HG03159 (cell line): ENCODE measurements at regions not wholly inside any gene's neighbourhood (a gene's known extent, or its start where the extent isn't known, plus 50 kb on each side); places are given as distances from the start of the nearest gene placed in this dataset.
"Not testable (repeated sequence)": the region's sequence is repeated elsewhere in the genome, so short reads cannot be mapped to it uniquely, and the experiment has no call there.

Experiments used
- ATAC-seq: cut with Tn5 transposase; IDR thresholded peaks from one replicate; pipeline ENCODE4 v1.9.1; 2021; ENCODE audit warnings: mild to moderate bottlenecking, moderate library complexity; ENCODE audit not compliant: unreplicated experiment

DNA sequence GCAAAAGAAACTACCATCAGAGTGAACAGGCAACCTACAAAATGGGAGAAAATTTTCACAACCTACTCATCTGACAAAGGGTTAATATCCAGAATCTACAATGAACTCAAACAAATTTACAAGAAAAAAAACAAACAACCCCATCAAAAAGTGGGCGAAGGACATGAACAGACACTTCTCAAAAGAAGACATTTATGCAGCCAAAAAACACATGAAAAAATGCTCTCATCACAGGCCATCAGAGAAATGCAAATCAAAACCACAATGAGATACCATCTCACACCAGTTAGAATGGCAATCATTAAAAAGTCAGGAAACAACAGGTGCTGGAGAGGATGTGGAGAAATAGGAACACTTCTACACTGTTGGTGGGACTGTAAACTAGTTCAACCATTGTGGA is 170.1 kb downstream of the MEX3B start:
- ATAC-seq = not testable (repeated sequence)

DNA sequence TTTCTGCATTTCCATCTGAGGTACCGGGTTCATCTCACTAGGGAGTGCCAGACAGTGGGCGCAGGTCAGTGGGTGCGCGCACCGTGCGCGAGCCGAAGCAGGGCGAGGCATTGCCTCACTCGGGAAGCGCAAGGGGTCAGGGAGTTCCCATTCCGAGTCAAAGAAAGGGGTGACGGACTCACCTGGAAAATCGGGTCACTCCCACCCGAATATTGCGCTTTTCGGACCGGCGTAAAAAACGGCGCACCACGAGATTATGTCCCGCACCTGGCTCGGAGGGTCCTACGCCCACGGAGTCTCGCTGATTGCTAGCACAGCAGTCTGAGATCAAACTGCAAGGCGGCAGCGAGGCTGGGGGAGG is 175.1 kb downstream of the MEX3B start:
- not testable (repeated sequence) for ATAC-seq

DNA sequence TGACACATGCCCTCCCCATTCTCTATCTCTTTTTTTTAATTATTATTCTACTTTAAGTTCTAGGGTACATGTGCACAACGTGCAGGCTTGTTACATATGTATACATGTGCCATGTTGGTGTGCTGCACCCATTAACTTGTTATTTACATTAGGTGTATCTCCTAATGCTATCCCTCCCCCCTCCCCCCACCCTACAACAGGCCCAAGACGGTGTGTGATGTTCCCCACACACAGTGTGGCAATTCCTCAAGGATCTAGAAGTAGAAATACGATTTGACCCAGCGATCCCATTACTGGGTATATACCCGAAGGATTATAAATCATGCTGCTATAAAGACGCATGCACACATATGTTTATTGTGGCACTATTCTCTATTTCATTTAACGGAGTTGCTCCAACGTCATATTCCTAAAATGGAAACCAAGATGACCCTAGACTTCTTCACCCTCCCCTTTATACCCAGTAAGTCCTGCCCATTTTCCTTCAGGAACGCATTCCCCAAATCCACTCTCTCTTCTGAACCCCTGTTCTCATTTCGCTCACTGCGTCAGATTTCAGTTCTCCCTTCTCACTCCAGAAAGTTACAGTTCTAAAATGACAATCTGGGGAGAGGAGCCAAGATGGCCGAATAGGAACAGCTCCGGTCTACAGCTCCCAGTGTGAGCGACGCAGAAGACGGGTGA is 175.6 kb downstream of the MEX3B start:
- ATAC-seq = not testable (repeated sequence)

DNA sequence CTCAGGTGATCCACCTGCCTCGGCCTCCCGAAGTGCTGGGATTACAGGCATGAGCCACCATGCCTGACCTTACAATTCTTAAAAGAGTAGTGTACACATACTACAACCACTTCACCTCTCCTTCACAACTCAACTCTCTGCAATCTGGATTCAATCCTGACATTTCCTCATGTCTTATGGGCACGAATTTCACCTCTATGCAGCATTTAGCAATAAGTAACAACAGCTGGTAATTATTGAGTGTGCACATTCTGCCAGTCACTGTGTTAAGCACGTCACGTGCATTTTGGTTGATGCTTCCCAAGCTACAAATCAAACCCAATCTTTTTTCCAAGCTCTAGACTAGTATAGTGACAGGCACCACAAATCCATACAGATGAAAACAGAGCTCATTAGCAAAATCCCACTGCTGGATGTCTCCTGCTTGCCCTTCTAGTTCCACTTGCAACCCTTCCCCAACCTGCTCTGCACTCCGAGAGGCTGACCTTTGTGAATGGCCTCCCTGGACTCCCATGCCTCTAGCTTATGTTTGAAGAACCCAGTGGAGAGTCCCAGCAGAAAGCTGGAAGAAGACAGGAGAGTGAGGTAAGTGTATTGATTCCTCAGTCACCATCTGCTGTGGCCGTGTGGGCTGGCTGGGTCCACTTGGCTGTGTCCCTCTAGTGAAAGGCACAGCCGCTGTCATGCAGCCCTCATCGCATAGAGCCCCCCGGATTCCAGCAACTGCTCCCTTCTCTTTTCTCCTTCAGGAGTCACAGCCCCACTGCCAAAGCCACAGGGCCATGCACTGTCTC is 176.5 kb downstream of the MEX3B start:
- ATAC-seq = no peak

DNA sequence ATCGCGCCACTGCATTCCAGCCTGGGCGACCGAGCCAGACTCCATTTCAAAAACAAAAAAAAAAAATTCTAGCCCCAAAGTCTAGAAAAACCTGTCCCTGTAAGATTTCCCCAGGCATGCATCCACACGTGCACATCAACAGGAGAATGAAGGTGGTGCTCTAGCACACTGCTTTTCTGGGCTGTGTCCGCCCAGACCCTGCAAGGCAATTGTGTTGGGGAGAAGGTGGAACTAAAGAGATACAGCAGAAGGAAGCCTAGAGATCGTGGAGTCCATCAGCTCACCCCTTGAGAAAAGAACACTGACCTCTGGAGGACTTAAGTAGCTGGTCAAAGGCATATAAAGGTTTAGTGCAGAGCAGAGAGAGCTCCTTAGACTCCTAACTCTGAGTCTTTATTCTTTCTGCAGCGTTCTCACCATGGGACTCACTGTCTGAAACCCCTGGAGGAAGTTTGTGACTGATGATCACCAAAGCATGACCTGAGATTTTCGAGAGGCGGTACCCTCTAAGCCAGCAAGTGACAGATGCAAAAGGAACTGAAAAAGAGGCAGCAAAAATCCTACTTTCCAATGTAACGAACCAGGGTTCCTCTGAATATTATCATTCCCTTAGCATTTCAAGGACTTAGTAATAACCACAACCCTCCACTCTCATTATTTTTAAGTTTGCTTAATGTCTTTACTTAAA is 179.8 kb downstream of the MEX3B start:
- ATAC-seq = peak; percentile 100

DNA sequence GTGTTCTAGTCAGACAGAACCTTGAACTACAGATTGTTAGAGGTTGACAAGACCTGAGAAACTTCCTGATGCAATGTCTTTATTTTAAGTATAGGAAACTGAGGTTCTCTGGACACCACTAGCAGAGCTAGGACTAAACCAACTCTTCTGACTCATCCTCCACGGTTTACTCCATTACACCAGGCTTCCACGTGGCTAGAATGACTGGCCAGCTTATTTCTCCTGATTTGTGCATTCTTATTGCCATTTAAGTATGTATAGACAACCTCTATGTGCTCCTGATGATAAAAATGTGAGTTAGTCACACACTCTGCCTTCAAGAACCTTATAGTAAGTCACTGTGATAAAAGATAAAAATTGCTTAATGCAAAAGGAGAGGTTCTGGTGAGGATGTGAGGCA is 182.7 kb downstream of the MEX3B start:
- ATAC-seq = no peak

DNA sequence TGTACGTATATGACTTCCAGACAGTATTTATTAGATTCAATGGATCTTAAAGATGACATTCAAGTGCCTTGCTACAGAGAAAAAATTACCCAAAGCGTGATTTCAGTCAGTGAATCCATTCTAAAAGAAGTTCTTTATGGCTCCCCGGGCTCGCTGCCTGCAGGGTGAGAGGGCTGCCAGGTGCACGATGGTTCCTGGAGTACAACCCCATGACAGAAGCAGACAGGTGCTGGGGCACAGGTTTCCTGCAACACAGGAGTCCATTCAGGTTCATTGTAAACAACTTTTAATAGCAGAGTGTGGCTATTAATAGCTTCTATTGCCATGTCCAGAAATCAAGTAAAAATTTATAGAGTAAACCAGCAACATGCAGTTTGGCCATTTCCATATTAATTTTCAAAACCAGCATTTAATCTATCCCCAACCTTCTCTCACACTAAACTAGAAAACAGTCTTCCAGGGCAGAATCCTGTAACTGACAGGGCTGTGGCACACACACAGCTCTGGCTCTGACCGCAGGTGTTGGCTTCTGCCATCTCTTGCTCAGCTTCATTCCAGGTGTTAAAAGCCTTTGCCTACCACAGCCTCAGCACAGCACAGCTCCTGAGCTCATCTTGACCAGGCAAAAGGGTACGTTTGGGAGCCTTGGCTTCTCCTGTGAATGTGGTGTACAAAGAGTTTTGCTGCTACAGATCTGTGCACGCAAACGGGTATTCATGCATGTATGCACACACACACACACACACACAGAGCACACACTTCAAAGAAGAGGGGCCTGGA is 185.9 kb downstream of the MEX3B start:
- no peak for ATAC-seq

DNA sequence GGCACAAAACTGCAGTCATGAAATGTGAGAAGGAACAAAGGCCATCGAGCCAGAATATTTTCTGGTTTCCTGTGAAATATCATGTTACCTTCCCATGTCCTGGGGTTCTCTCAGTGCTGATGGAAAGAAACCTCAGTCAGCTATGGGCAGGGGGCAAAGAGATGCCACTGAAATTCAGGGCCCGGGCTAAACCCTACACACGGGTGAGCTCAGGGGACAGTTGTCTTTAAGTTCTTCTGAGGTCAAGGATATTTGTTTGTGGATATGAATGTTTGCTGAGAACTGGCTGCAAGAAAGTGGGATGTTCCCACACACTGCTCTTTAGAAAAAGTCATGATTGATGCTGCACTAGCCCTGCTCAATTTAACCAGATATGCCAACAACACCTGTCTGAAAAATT is 187.2 kb downstream of the MEX3B start:
- ATAC-seq = no peak

DNA sequence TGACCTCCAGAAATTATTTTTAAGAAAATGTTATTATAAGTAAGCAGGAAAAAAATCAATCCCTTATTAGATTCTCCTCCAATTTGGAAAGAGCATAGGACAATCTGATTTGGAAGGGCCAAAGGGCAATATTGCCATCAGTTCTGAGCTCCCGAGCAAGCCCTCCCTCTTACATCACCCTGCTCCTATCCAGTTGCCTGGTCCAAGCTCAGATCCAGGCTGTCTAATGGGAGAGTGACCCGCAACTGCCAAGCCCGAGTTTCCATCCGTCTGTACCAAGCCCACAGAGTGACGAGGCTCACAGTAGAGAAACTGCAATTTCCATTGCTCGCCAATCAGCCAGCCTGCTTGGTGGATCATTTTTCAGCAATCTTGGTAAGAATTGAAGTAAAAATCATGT is 187.7 kb downstream of the MEX3B start:
- ATAC-seq = no peak

DNA sequence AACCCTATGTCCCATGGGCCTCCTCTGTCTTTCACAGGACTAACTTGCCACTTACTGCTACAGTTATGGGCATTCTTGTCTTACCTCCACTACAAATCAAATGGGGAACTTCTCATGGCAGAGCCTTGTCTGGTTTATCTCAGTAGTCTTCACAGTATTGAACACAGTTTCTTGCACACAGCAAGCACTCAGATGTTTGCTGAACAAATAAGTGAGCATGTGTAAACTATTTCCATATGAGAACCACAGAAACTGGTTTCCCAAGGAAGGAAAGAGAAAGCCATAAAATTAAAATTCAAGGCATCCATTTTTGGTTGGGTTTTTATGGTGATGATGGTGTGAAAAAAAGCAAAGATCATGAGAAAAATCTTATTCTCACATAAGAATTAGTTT is 189.2 kb downstream of the MEX3B start:
- no peak for ATAC-seq

DNA sequence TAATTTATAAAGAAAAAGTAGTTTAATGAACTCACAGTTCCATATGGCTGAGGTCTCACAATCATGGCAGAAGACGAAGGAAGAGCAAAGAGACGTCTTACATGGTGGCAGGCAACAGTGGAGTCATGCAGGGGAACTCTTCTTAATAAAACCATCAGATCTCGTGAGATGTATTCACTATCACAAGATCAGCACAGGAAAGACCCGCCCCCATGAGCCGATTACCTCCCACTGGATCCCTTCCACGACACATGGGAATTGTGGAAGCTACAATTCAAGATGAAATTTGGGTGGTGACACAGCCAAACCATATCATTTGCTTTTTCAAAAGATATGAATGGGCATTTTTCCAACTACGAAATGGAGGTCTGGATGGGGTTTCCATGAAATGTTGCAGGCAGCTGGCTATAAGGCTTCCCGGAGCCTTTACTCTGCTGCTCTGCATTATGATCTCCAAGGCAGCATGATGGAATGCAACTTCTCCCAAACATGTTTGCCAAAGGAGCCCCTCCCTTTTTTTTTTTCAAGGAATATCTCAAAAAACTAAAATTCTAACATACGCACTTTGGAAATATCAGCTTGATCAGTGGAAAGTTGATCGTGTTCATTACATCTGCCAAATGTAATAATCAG is 189.7 kb downstream of the MEX3B start:
- ATAC-seq = no peak

DNA sequence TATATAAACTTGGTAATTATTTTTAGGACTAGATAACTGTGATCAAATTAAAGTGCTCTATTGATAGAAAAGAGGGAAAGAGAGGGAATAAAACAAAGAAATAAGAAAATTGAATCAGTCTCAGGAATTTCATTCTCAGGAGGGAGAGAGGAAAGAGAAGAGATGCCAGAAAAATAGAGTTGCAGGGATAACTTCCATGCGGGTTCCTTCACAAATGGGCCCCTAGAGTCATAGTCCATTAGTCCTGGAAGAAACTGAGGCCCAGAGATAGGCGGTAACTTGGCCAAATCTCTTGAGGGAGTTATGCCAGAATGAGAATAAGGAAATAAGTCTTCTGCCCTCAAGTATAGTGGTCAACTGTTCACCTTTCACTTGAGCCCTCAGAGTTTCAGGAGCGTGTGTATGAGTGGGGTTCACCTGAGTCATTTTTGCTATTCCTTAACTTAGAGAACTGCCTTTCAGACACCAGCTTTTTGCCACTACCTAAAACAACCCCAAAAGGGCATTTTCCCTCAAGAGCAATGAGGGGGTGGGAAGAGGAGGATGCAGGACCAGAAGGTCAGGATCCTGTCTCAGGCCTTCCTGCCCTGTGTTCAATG is 192.6 kb downstream of the MEX3B start:
- no peak for ATAC-seq

DNA sequence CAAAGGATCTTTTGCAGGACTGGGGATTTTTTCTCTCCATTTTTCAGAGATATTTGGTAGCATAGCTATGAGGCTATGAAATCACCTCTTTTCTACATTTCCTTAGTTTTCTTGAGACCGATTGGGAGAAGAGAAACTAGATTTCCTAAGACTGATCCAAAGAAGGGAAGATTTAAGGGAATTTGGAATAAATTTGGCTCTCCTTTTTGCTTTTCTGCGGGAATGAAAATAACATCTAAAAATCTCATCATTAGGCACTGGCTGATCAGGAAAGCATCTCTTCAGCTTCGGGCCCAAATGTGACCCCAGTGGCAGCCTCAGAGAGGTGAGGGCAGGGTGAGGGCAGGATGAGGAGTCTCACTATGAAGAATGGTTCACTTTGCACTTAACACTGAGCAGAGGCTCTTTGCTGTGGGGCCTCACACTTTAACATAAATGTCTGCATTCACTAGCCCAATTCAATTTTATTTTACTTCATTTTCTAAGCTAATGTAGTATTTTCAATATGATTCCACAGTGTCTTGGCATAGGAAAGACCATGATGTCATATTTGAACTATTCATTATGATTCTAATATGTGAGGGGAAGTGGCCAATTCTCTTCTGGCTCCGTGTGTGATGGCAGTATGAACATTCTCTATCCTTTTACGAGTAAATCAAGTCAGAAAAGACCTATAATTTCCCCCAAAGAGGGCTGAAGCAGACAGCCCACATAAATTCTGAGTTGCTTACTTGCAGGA is 193.2 kb downstream of the MEX3B start:
- no peak for ATAC-seq

DNA sequence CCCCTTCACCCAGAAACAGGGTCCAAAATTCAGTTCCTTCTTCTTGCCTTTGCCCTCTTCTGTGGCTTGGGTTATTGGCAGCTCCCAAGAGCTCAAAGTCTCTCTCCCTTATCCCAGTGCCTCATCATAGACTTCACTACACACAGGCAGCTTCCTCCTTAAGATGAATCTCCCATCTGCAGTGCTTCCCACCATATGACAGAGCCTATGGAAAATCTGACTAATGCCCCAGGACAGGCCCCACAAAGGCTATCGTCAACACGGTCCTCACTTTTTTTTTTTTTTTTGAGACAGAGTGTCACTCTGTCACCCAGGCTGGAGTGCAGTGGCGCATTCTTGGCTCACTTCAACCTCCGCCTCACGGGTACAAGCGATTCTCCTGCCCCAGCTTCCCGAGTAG is 194.1 kb downstream of the MEX3B start:
- no peak for ATAC-seq

DNA sequence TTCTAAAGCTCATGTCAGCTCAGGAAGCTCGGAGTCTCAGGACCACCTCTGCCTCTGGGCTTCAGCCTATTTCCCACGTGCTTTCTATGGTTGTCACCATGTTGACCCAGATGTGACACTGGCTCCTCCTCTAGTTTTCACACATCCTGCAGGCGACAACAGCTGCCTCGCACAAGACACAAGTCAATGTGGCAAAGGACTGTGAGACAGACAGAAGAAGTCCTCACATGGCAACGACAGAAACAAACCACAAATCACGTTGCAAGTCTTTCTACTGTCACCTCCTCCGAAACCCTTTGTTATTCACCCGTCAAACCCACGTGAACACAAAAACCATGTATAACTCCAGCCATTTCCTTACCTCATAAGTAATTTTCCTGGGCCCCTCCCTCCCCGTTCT is 194.5 kb downstream of the MEX3B start:
- no peak for ATAC-seq

DNA sequence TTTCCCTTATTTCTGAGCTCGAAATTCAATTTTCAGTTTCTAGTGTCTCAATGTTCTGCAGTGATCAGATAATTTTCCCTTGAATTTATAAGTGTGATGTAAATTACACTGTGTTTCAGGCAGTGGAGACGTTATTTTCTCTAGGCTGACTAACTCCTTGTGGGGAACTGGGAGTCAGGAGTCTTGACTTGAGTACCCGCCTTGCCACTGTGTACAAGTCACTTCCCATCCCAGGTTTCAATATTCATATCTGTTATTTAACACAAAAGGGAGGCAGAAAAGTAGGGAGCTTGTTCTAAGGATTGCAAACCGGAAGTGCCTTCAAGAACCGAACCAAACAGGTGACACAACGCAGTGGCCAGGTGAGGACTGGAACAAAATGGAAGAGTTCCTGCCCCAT is 196.5 kb downstream of the MEX3B start:
- ATAC-seq = no peak

DNA sequence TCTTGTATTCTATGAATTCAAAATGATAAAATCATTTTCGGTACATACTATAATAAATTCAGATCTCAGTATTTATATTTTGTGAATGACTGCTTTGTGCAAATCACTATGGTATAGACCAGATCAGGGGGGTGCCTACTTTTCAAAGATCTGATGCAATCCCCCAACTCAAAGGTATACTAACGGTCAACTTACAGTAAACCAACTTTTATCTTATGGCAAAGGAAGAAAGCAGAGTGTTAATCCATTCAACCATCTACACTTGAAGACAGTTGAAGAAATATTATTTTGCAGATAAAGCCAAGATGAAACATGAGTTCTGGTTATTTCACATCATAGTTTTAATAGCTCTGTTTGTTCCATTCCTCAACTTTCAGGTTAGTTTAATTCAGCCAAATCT is 197.1 kb downstream of the MEX3B start:
- no peak for ATAC-seq

DNA sequence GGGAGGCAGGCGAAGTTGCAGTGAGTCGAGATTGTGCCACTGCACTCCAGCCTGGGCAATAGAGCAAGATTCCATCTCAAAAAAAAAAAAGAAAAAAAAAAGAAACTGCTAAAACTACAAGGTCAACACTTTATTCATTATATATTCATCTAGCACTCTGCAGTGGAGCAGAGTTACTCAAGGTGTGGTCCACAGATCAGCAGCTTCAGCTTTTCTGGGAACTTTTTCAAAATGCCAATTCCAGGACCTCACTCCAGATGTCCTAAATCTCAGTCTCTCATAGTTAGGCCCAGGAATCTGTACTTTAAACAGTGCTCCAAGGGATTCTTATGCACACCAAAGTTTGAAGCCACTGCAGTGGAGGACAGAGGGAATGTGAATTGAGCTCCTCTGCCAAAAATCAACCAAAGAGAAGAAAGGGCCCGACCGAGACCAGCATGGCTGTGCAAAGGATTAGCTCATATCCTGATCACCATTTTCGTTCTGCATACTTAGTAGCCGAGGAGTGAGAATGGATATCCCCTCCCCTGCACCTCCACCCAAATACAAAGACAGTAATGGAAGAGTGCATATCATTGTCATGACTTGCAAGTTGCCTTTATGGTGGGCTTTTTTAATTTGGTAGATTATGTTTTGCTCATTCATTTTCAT is 201.9 kb downstream of the MEX3B start:
- ATAC-seq = peak; percentile 14

DNA sequence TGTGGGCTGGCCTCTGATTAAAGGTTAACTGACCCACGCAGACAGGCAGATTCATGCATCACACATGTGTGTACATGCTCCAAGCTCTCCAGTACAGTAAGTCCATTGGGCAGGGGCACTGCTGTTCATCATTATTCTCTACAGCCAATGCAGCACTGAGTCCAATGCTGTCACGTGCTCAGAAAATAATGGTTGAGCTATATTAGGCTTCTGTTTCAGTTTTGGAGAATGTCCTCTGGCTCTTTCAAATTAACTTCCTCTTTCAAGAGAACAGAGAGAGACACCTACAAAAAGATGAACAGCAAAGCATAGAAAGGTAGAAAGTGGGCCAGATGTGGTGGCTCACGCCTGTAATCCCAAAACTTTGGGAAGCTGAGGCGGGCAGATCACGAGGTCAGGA is 202.6 kb downstream of the MEX3B start:
- ATAC-seq = peak; percentile 90
